GM12872 (cell line): ENCODE measurements at regions not wholly inside any gene's neighbourhood (a gene's known extent, or its start where the extent isn't known, plus 50 kb on each side); places are given as distances from the start of the nearest gene placed in this dataset.

ENCODE experiments used
- TF ChIP-seq, protein P1 (sequence below): IDR thresholded peaks from 3 replicates; pipeline ENCODE4 v1.5.1; 2011; ENCODE audit warnings: low read depth, mild to moderate bottlenecking, low read length, moderate library complexity; ENCODE audit not compliant: insufficient read depth

DNA sequence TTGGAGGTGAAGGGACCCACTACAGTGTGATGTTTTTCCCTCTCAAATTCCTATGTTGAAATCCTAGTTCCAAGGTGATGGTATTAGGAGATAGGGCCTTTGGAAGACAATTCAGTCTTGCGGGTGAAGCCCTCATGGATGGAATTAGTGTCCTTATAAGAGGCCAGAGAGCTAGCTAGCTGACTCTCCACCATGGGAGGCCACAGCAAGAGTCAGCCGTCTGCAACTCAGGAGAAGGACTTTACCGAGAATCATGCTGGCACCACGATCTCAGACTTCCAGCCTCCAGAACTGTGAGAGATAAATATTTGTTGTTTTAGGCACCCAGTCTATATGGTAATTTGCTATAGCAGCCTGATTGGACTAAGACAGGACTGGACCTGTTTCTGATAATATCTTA, 461.4 kb downstream of the TSN start:
- TF ChIP-seq, protein P1, sequence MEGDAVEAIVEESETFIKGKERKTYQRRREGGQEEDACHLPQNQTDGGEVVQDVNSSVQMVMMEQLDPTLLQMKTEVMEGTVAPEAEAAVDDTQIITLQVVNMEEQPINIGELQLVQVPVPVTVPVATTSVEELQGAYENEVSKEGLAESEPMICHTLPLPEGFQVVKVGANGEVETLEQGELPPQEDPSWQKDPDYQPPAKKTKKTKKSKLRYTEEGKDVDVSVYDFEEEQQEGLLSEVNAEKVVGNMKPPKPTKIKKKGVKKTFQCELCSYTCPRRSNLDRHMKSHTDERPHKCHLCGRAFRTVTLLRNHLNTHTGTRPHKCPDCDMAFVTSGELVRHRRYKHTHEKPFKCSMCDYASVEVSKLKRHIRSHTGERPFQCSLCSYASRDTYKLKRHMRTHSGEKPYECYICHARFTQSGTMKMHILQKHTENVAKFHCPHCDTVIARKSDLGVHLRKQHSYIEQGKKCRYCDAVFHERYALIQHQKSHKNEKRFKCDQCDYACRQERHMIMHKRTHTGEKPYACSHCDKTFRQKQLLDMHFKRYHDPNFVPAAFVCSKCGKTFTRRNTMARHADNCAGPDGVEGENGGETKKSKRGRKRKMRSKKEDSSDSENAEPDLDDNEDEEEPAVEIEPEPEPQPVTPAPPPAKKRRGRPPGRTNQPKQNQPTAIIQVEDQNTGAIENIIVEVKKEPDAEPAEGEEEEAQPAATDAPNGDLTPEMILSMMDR: no peak

DNA sequence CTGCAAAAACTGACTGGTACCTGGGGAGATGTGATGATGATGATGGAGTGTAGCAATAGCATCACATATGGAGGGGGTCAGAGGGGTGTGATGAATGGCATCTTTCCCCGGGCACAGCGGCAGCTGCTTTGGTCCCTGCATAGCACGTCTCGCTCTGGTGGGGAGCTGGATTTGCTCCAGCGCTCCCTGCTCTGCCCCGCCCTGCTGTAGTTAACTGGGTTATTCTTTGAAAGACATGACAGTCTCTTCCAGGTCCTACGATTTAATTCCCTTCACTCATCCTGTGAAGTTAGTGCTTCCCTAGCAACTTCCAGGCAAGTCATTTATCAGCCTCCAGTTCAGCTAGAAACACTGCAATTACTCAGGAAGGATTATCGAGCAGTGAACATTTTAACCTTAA, 463.1 kb downstream of the TSN start:
- TF ChIP-seq, protein P1: no peak

DNA sequence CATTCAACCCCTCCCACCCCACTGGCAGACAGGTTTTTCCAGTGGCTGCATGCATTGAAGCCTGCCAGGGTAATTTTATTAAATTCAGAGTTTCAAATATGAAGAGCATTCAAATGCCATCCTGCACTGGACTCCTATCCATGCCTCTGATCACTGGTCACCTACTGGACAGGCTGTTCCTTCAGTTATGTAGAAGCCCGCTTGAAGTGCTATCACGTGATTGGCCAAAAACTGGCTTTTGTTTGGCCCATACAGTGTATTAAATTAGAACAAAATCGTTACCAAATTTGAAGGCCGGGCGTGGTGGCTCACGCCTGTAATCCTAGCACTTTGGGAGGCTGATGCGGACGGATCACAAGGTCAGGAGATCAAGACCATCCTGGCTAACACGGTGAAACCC, 464.1 kb downstream of the TSN start:
- TF ChIP-seq, protein P1: no peak

- TF ChIP-seq, protein P1: no peak
These were observed 466.2 kb downstream of the TSN start for GRCh38 chr2:122221665-122222064.

DNA sequence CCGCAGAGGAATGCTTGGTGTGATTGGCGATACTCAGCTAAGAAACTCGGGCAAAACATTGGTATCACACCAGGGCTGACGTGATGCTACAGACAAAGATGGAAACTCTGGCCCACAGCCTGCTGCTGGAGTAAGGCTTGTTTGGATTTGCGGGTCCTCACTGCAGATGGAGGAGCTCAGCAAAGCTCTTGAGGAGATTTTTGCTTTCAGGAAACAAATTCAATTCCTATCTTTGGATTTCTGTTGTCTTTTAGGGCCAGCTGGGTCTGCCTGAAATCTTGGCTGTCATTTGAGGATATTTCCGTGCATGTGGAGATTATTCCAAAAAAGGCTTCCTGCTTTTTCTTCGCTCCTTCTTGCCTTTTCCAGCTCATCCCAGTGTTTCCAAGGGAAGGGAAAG, 475.8 kb downstream of the TSN start:
- TF ChIP-seq, protein P1: no peak

GRCh38 chr2:122233372-122233771, 477.9 kb downstream of the TSN start:
- TF ChIP-seq, protein P1: no peak

DNA sequence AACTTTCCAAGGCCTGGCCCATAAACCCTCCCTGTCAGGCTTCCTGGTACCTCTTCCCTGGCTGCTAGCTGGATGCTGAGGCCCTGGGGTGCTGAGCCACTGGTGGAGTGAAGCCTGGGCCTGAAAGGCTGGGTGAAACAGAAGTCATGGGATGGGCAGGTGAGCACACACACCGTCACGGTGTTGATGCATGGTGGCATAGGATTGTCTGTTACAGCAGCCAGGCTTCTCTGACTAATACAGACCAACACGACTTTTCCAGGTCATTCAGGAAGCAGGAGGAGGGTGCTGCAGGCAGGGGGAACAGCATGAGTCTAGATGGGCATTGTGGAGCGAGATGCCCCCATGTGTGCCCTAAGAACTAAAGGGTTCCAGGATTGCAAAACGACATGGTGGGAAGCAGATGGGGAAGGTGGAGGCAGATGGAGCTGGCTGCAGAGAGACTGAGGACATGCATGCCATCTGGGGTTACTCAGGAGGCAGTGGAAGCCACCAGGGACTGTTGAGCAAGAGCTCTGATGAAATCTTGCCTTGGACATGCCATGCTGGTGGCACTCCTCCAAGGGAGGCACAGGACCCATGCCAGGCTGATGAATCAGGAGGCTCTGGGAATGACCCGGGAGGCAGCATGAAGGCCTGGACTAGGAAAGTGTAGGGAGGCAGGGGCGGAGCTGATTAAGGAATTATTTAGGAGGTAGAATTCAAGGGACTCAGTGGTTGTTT, 480.9 kb downstream of the TSN start:
- TF ChIP-seq, protein P1: no peak
